A172 (cell line): ENCODE measurements at regions not wholly inside any gene's neighbourhood (a gene's known extent, or its start where the extent isn't known, plus 50 kb on each side); places are given as distances from the start of the nearest gene placed in this dataset.
"Not testable (repeated sequence)": the region's sequence is repeated elsewhere in the genome, so short reads cannot be mapped to it uniquely, and the experiment has no call there.

ENCODE experiments used
- DNase-seq: peaks from one replicate; pipeline ENCODE4 v3.0.0-alpha.2; 2015; ENCODE audit warnings: low spot score

- DNase-seq = no peak
Observed at GRCh38 chr2:182477774-182478173, 50.9 kb upstream of the PDE1A start.

- DNase-seq = no peak
Observed at GRCh38 chr2:182481676-182482075, 54.8 kb upstream of the PDE1A start.

- DNase-seq = no peak
Observed at GRCh38 chr2:182482511-182482910, 55.7 kb upstream of the PDE1A start.

GRCh38 chr2:182496596-182496995 is 69.8 kb upstream of the PDE1A start:
- no peak for DNase-seq

GRCh38 chr2:182499706-182500470 is 73.1 kb upstream of the PDE1A start:
- DNase-seq = no peak

- DNase-seq = no peak
Observed at GRCh38 chr2:182503886-182504285, 77.0 kb upstream of the PDE1A start.

- peak; percentile 39 for DNase-seq
Observed at GRCh38 chr2:182504903-182505302, 78.1 kb upstream of the PDE1A start.

GRCh38 chr2:182506606-182507005 is 79.8 kb upstream of the PDE1A start:
- no peak for DNase-seq

GRCh38 chr2:182508583-182508982 is 81.7 kb upstream of the PDE1A start:
- DNase-seq = not testable (repeated sequence)

GRCh38 chr2:182509216-182509615 is 82.4 kb upstream of the PDE1A start:
- no peak for DNase-seq

GRCh38 chr2:182521453-182522404 is 94.9 kb upstream of the PDE1A start:
- DNase-seq = no peak

- DNase-seq = peak; percentile 22
Observed at GRCh38 chr2:182522405-182522896, 95.6 kb upstream of the PDE1A start.

- no peak for DNase-seq
Observed at GRCh38 chr2:182522972-182523473, 96.2 kb upstream of the PDE1A start.

GRCh38 chr2:182530636-182531035 is 103.8 kb upstream of the PDE1A start:
- DNase-seq = no peak

- DNase-seq = no peak
Observed at GRCh38 chr2:182540252-182540651, 113.4 kb upstream of the PDE1A start.

GRCh38 chr2:182541268-182541667 is 114.4 kb upstream of the PDE1A start:
- no peak for DNase-seq

GRCh38 chr2:182542501-182543258 is 115.8 kb upstream of the PDE1A start:
- DNase-seq = no peak

- DNase-seq = no peak
Observed at GRCh38 chr2:182543741-182544525, 117.1 kb upstream of the PDE1A start.

- DNase-seq = no peak
Observed at GRCh38 chr2:182545420-182546167, 118.8 kb upstream of the PDE1A start.
